Posterior cingulate gyrus (tissue), 11 donors: ENCODE measurements at regions not wholly inside any gene's neighbourhood (a gene's known extent, or its start where the extent isn't known, plus 50 kb on each side); places are given as distances from the start of the nearest gene placed in this dataset.
"Not testable (repeated sequence)": the region's sequence is repeated elsewhere in the genome, so short reads cannot be mapped to it uniquely, and the experiment has no call there.

ENCODE experiments used
- DNase-seq, 10 donors: peaks; one replicate each; pipeline versions ENCODE4 v3.0.0 to v3.0.0-alpha.2; 2020 to 2021; ENCODE audit warnings: mixed read lengths in 3 of 10
- intact Hi-C: fragments of 100-400 bp; cut with DNase I; formaldehyde crosslinking; loops from one replicate; pipeline ENCODE4 v1.15.1; 2023

- no peak for DNase-seq
- intact Hi-C loops: no loop called here
Measured at GRCh38 chrX:9370893-9371292, 94.0 kb upstream of the TBL1X start.

GRCh38 chrX:9372866-9373265 lies 92.0 kb upstream of the TBL1X start:
- no peak for DNase-seq
- intact Hi-C loops: no loop called here

- no peak for DNase-seq
- intact Hi-C loops: no loop called here
Measured at GRCh38 chrX:9373789-9374188, 91.1 kb upstream of the TBL1X start.

GRCh38 chrX:9374555-9374954 lies 90.3 kb upstream of the TBL1X start:
- DNase-seq: no peak
- intact Hi-C loops: no loop called here

GRCh38 chrX:9376111-9376510 lies 88.7 kb upstream of the TBL1X start:
- no peak for DNase-seq
- intact Hi-C loops: no loop called here

GRCh38 chrX:9377216-9377615 lies 87.6 kb upstream of the TBL1X start:
- intact Hi-C loops, DNase-seq: not testable (repeated sequence)

- no peak for DNase-seq
- intact Hi-C loops: no loop called here
Measured at GRCh38 chrX:9378980-9379696, 85.7 kb upstream of the TBL1X start.

GRCh38 chrX:9379697-9380551 lies 84.9 kb upstream of the TBL1X start:
- intact Hi-C loops: no loop called here
- DNase-seq: peak in 1 of 10 donors; percentile 49

GRCh38 chrX:9383655-9384054 lies 81.2 kb upstream of the TBL1X start:
- DNase-seq: no peak
- intact Hi-C loops: no loop called here

- intact Hi-C loops: no loop called here
- DNase-seq: no peak
Measured at GRCh38 chrX:9388450-9388849, 76.4 kb upstream of the TBL1X start.

GRCh38 chrX:9390121-9390520 lies 74.7 kb upstream of the TBL1X start:
- DNase-seq: no peak
- intact Hi-C loops: no loop called here

GRCh38 chrX:9390693-9391368 lies 74.0 kb upstream of the TBL1X start:
- intact Hi-C loops: no loop called here
- DNase-seq: no peak

GRCh38 chrX:9392445-9392844 lies 72.4 kb upstream of the TBL1X start:
- DNase-seq: no peak
- intact Hi-C loops: no loop called here

GRCh38 chrX:9393571-9393970 lies 71.3 kb upstream of the TBL1X start:
- intact Hi-C loops: no loop called here
- no peak for DNase-seq

- intact Hi-C loops: no loop called here
- peak in 1 of 10 donors; percentile 49 for DNase-seq
Measured at GRCh38 chrX:9394212-9394611, 70.6 kb upstream of the TBL1X start.

- no peak for DNase-seq
- intact Hi-C loops: no loop called here
Measured at GRCh38 chrX:9396930-9397329, 67.9 kb upstream of the TBL1X start.

GRCh38 chrX:9401051-9401450 lies 63.8 kb upstream of the TBL1X start:
- DNase-seq: peak in 1 of 10 donors; percentile 18
- intact Hi-C loops: no loop called here

- no peak for DNase-seq
- intact Hi-C loops: no loop called here
Measured at GRCh38 chrX:9403374-9403773, 61.5 kb upstream of the TBL1X start.

- intact Hi-C loops: not testable (repeated sequence)
- peak in 2 of 10 donors; percentile 82 to 88 for DNase-seq
Measured at GRCh38 chrX:9405635-9406034, 59.2 kb upstream of the TBL1X start.

- intact Hi-C loops: not testable (repeated sequence)
- peak in 2 of 10 donors; percentile 12 to 88 for DNase-seq
Measured at GRCh38 chrX:9410889-9411288, 54.0 kb upstream of the TBL1X start.

GRCh38 chrX:9411682-9412081 lies 53.2 kb upstream of the TBL1X start:
- DNase-seq, intact Hi-C loops: not testable (repeated sequence)
